ENCODE measurements at regions not wholly inside any gene's neighbourhood (a gene's known extent, or its start where the extent isn't known, plus 50 kb on each side); places are given as distances from the start of the nearest gene placed in this dataset.
"Not testable (repeated sequence)": the region's sequence is repeated elsewhere in the genome, so short reads cannot be mapped to it uniquely, and the experiment has no call there.

DNA sequence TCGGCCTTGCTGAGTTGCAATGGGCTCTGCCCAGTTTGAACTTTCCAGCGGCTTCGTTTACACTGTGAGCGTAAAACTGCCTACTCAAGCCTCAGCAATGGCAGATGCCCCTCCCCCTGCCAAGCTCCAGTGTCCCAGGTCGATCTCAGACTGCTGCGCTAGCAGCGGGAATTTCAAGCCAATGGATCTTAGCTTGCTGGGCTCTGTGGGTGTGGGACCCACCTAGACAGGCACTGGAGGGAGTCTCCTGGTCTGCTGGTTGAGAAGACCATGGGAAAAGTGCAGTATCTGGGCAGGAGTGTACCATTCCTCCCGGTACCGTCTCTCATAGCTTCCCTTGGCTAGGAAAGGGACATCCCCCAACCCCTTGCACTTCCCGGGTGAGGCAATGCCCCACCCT is 88.2 kb downstream of the KLHL28 start:
- no peak overlapping the region for H3K27ac ChIP-seq (ENCODE audit: low read depth, low read length, severe bottlenecking)
- peaks cover 3% of the 10 kb centered on the region for H3K9me3 ChIP-seq (ENCODE audit: control insufficient read depth, low read length)
- H3K36me3 ChIP-seq (ENCODE audit: control insufficient read depth, insufficient read depth, low read length) = no peaks in the 10 kb centered on the region
- H3K4me1 ChIP-seq (ENCODE audit: control insufficient read depth, insufficient read depth, low read length, poor library complexity, severe bottlenecking) = peaks cover 3% of the 10 kb centered on the region
- H3K4me3 ChIP-seq (ENCODE audit: extremely low read depth, insufficient read depth, low read length, poor library complexity, severe bottlenecking) = no peak overlapping the region
- 70 to 80% methylated on average over 8 to 10 of the region's 10 CpGs for WGBS, 2 experiments (ENCODE audit: insufficient coverage in 2 of 2)

GRCh38 chr14:44866770-44867169 is 95.0 kb downstream of the KLHL28 start:
- peaks cover 3% of the 10 kb centered on the region for H3K9me3 ChIP-seq (ENCODE audit: control insufficient read depth, low read length)
- no peak overlapping the region for H3K27ac ChIP-seq (ENCODE audit: low read depth, low read length, severe bottlenecking)
- no peaks in the 10 kb centered on the region for H3K4me1 ChIP-seq (ENCODE audit: control insufficient read depth, insufficient read depth, low read length, poor library complexity, severe bottlenecking)
- 75 to 100% methylated on average over 1 of the region's 1 CpG for WGBS, 2 experiments (ENCODE audit: insufficient coverage in 2 of 2)
- no peak overlapping the region for H3K4me3 ChIP-seq (ENCODE audit: extremely low read depth, insufficient read depth, low read length, poor library complexity, severe bottlenecking)
- no peaks in the 10 kb centered on the region for H3K36me3 ChIP-seq (ENCODE audit: control insufficient read depth, insufficient read depth, low read length)

- Histone ChIP-seq H3K4me1 (ENCODE audit: control insufficient read depth, insufficient read depth, low read length, poor library complexity, severe bottlenecking) (no peaks in the 10 kb centered on the region), H3K36me3 (ENCODE audit: control insufficient read depth, insufficient read depth, low read length) (no peaks in the 10 kb centered on the region), H3K27ac (ENCODE audit: low read depth, low read length, severe bottlenecking) (no peak overlapping the region), H3K4me3 (ENCODE audit: extremely low read depth, insufficient read depth, low read length, poor library complexity, severe bottlenecking) (no peak overlapping the region), H3K9me3 (ENCODE audit: control insufficient read depth, low read length) (peaks cover 3% of the 10 kb centered on the region)
- WGBS, 2 experiments (ENCODE audit: insufficient coverage in 2 of 2) = 93 to 96% methylated on average over 2 of the region's 2 CpGs
Observed at GRCh38 chr14:44866322-44866721, 95.4 kb downstream of the KLHL28 start.

DNA sequence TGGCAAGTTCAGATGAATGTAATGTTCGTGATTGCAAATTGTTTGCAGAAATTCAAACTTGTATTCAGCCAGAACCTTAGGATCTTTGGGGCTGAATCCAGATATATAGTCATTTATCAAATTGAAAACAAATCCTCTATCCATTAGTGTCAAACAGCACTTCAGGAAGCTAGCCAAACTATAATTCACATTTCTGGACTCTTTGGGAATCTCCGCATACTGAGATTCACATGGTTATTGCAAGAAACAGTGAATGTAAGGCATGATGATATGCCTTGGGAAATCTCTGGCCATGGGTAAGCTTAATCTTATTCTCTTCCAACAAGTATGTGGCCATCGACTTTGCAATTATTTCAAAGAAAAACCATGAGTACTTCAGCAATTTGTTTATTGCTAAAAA is 98.5 kb downstream of the KLHL28 start:
- Histone ChIP-seq H3K27ac (ENCODE audit: low read depth, low read length, severe bottlenecking) (no peak overlapping the region), H3K36me3 (ENCODE audit: control insufficient read depth, insufficient read depth, low read length) (no peaks in the 10 kb centered on the region), H3K9me3 (ENCODE audit: control insufficient read depth, low read length) (no peaks in the 10 kb centered on the region), H3K4me3 (ENCODE audit: extremely low read depth, insufficient read depth, low read length, poor library complexity, severe bottlenecking) (no peak overlapping the region), H3K4me1 (ENCODE audit: control insufficient read depth, insufficient read depth, low read length, poor library complexity, severe bottlenecking) (no peaks in the 10 kb centered on the region)
- 67 to 71% methylated on average over 1 of the region's 3 CpGs for WGBS, 2 experiments (ENCODE audit: insufficient coverage in 2 of 2)

GRCh38 chr14:44854114-44854513 is 107.6 kb downstream of the KLHL28 start:
- H3K9me3 ChIP-seq (ENCODE audit: control insufficient read depth, low read length) = no peaks in the 10 kb centered on the region
- no peaks in the 10 kb centered on the region for H3K36me3 ChIP-seq (ENCODE audit: control insufficient read depth, insufficient read depth, low read length)
- no peak overlapping the region for H3K4me3 ChIP-seq (ENCODE audit: extremely low read depth, insufficient read depth, low read length, poor library complexity, severe bottlenecking)
- H3K27ac ChIP-seq (ENCODE audit: low read depth, low read length, severe bottlenecking) = no peak overlapping the region
- 80 to 100% methylated on average over 2 of the region's 4 CpGs for WGBS, 2 experiments (ENCODE audit: insufficient coverage in 2 of 2)
- H3K4me1 ChIP-seq (ENCODE audit: control insufficient read depth, insufficient read depth, low read length, poor library complexity, severe bottlenecking) = no peaks in the 10 kb centered on the region

DNA sequence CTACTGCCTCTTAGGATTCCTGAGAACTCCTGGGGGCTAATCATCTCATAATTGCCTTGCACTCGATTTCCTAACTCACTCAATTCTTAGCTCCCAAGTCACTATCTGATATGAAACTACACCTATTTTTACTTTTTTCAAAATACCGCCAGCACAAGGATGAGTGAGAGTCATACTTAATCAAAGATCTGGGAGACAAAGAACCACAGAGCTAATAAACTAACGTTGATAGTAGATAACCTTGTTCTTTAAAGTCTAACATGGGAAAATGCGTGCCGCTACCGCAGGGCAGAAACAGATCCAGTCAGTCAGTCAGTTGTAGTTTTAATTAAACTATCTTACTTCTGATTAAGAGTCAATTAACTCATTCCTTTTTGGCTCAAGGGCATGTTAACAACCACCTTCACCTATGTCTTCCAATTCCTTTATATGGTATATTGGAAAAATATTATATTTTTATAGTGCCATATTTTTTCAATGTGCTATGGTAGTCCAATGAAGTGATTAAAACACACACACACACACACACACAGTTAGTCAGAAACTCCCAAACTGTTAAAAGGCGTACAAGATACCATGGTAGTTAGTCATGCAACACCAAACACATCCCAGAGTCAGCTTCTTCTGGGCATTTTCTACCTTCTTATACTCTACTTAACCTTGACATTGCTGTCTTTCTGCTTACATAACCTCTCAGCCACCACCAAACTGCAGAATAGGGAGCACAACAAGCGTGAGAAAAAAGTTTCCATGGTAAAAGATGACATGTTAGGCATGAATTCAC is 114.0 kb downstream of the KLHL28 start:
- Histone ChIP-seq H3K27ac (ENCODE audit: low read depth, low read length, severe bottlenecking) (no peak overlapping the region), H3K9me3 (ENCODE audit: control insufficient read depth, low read length) (no peaks in the 10 kb centered on the region), H3K36me3 (ENCODE audit: control insufficient read depth, insufficient read depth, low read length) (no peaks in the 10 kb centered on the region), H3K4me1 (ENCODE audit: control insufficient read depth, insufficient read depth, low read length, poor library complexity, severe bottlenecking) (peaks cover 3% of the 10 kb centered on the region), H3K4me3 (ENCODE audit: extremely low read depth, insufficient read depth, low read length, poor library complexity, severe bottlenecking) (no peak overlapping the region)
- WGBS, 2 experiments (ENCODE audit: insufficient coverage in 2 of 2) = 93 to 94% methylated on average over 3 to 5 of the region's 8 CpGs

GRCh38 chr14:44846232-44846824 is 115.4 kb downstream of the KLHL28 start:
- Histone ChIP-seq H3K4me1 (ENCODE audit: control insufficient read depth, insufficient read depth, low read length, poor library complexity, severe bottlenecking) (peaks cover 3% of the 10 kb centered on the region), H3K4me3 (ENCODE audit: extremely low read depth, insufficient read depth, low read length, poor library complexity, severe bottlenecking) (no peak overlapping the region), H3K9me3 (ENCODE audit: control insufficient read depth, low read length) (no peaks in the 10 kb centered on the region), H3K36me3 (ENCODE audit: control insufficient read depth, insufficient read depth, low read length) (no peaks in the 10 kb centered on the region), H3K27ac (ENCODE audit: low read depth, low read length, severe bottlenecking) (no peak overlapping the region)
- 31 to 44% methylated on average over 2 to 3 of the region's 4 CpGs for WGBS, 2 experiments (ENCODE audit: insufficient coverage in 2 of 2)

DNA sequence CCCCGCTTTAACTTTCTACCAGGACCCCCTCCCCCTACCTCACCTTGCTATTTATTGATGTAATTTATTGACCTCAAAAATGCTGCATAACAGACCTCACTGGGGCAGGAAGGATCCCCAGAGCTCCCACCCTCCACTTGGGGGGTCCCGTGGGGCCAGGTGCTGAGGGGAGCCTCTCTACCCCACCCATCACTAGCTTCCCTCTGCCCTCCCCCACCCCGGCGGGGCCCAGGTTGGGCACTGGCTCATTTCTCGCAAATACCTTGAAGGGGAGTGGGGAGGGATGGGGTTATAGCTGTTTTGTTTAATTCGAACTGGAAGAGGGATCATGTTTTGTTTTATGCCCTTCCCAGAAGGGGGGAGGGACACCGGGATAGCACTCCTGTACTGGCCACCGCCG is 125.8 kb downstream of the KLHL28 start:
- not testable (repeated sequence) for H3K4me3 ChIP-seq (ENCODE audit: extremely low read depth, insufficient read depth, low read length, poor library complexity, severe bottlenecking); H3K36me3 ChIP-seq (ENCODE audit: control insufficient read depth, insufficient read depth, low read length); H3K9me3 ChIP-seq (ENCODE audit: control insufficient read depth, low read length); H3K27ac ChIP-seq (ENCODE audit: low read depth, low read length, severe bottlenecking)
- 83% methylated on average over 2 of the region's 9 CpGs for WGBS, 2 experiments (ENCODE audit: insufficient coverage in 2 of 2)
- H3K4me1 ChIP-seq (ENCODE audit: control insufficient read depth, insufficient read depth, low read length, poor library complexity, severe bottlenecking) = peaks cover 14% of the 10 kb centered on the region

- H3K4me1 ChIP-seq (ENCODE audit: control insufficient read depth, insufficient read depth, low read length, poor library complexity, severe bottlenecking) = peaks cover 14% of the 10 kb centered on the region
- H3K4me3 ChIP-seq (ENCODE audit: extremely low read depth, insufficient read depth, low read length, poor library complexity, severe bottlenecking) = no peak overlapping the region
- H3K36me3 ChIP-seq (ENCODE audit: control insufficient read depth, insufficient read depth, low read length) = no peaks in the 10 kb centered on the region
- H3K27ac ChIP-seq (ENCODE audit: low read depth, low read length, severe bottlenecking) = peak overlapping the region; percentile 46
- WGBS, 2 experiments (ENCODE audit: insufficient coverage in 2 of 2) = no CpG with 5 or more reads among the region's 1 CpG
- H3K9me3 ChIP-seq (ENCODE audit: control insufficient read depth, low read length) = no peaks in the 10 kb centered on the region
Observed at GRCh38 chr14:44833376-44834060, 128.2 kb downstream of the KLHL28 start.

- WGBS, 2 experiments (ENCODE audit: insufficient coverage in 2 of 2) = 80% methylated on average over 1 of the region's 1 CpG; no CpG with 5 or more reads in 1 of the 2 experiments
- Histone ChIP-seq H3K9me3 (ENCODE audit: control insufficient read depth, low read length) (no peaks in the 10 kb centered on the region), H3K4me3 (ENCODE audit: extremely low read depth, insufficient read depth, low read length, poor library complexity, severe bottlenecking) (no peak overlapping the region), H3K4me1 (ENCODE audit: control insufficient read depth, insufficient read depth, low read length, poor library complexity, severe bottlenecking) (peaks cover 14% of the 10 kb centered on the region), H3K27ac (ENCODE audit: low read depth, low read length, severe bottlenecking) (no peak overlapping the region), H3K36me3 (ENCODE audit: control insufficient read depth, insufficient read depth, low read length) (no peaks in the 10 kb centered on the region)
Observed at GRCh38 chr14:44830371-44830770, 131.4 kb downstream of the KLHL28 start.

DNA sequence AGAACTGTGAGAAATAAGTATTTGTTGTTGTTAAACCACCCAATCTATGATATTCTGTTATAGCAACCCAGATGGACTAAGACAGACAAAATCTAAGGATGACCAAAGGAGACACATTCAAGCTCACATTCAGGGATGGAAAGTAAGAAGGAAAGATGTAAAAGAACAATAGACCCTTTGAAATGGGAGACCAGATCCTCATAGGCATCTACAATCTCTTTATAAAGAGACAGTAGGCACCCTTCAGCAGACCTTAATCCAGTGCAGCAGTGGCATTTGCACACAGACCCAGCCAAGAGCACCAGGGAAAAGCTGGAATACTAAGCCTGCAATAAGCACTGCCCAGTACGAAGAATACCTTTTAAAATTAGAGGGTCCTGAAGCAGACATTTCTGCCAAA is 132.7 kb downstream of the KLHL28 start:
- H3K36me3 ChIP-seq (ENCODE audit: control insufficient read depth, insufficient read depth, low read length) = no peaks in the 10 kb centered on the region
- no peaks in the 10 kb centered on the region for H3K9me3 ChIP-seq (ENCODE audit: control insufficient read depth, low read length)
- peaks cover 9% of the 10 kb centered on the region for H3K4me1 ChIP-seq (ENCODE audit: control insufficient read depth, insufficient read depth, low read length, poor library complexity, severe bottlenecking)
- WGBS, 2 experiments (ENCODE audit: insufficient coverage in 2 of 2) = 83% methylated on average over 1 of the region's 1 CpG; no CpG with 5 or more reads in 1 of the 2 experiments
- H3K27ac ChIP-seq (ENCODE audit: low read depth, low read length, severe bottlenecking) = no peak overlapping the region
- no peak overlapping the region for H3K4me3 ChIP-seq (ENCODE audit: extremely low read depth, insufficient read depth, low read length, poor library complexity, severe bottlenecking)

Measured in mesodermal cell (in vitro differentiated cells).